Omental fat pad (tissue), 3 donors: ENCODE measurements at regions not wholly inside any gene's neighbourhood (a gene's known extent, or its start where the extent isn't known, plus 50 kb on each side); places are given as distances from the start of the nearest gene placed in this dataset.
"Not testable (repeated sequence)": the region's sequence is repeated elsewhere in the genome, so short reads cannot be mapped to it uniquely, and the experiment has no call there.

Experiments
- ATAC-seq: fragments of 150-250 bp; one replicate; pipeline ENCODE4 v1.9.1; 2016; ENCODE audit warnings: mild to moderate bottlenecking, moderate library complexity; ENCODE audit not compliant: low FRiP score
- DNase-seq: peaks from one replicate; pipeline ENCODE4 v3.0.0-alpha.2; 2019; ENCODE audit warnings: low spot score
- TF ChIP-seq, protein P1 (sequence below), 3 donors: fragments of 450-650 bp; IDR thresholded peaks; one replicate each; pipeline ENCODE4 v1.5.1; 2016 to 2017; ENCODE audit warnings: antibody characterized with exemption in 3 of 3, mild to moderate bottlenecking in 3 of 3, moderate library complexity in 2 of 3

- ATAC-seq (no peak), DNase-seq (no peak)
- TF ChIP-seq, protein P1, sequence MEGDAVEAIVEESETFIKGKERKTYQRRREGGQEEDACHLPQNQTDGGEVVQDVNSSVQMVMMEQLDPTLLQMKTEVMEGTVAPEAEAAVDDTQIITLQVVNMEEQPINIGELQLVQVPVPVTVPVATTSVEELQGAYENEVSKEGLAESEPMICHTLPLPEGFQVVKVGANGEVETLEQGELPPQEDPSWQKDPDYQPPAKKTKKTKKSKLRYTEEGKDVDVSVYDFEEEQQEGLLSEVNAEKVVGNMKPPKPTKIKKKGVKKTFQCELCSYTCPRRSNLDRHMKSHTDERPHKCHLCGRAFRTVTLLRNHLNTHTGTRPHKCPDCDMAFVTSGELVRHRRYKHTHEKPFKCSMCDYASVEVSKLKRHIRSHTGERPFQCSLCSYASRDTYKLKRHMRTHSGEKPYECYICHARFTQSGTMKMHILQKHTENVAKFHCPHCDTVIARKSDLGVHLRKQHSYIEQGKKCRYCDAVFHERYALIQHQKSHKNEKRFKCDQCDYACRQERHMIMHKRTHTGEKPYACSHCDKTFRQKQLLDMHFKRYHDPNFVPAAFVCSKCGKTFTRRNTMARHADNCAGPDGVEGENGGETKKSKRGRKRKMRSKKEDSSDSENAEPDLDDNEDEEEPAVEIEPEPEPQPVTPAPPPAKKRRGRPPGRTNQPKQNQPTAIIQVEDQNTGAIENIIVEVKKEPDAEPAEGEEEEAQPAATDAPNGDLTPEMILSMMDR (IDR thresholded peaks at IDR 0.05): no peak
These were observed 117.5 kb upstream of the BASP1 start for GRCh38 chr5:17099946-17100345.

DNA sequence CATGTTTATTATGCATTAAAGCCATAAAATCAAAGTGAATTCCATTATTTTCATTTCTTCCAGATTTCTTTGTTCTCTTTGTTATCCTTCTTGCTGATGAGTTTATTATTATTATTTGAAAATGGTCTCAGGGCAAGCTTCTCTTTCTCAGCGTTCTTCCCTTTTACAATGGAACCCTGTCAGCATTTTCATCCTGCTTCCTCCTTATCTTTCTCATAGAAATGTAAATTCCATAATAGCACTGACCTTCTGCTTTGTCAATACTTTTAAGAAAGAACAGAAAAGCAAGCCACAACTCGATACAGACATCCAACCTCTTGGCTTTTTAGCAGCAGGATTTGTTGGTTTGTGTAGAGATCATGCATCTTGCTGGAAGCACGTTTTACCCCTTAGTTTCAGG, 114.0 kb upstream of the BASP1 start:
- TF ChIP-seq, protein P1 (IDR thresholded peaks at IDR 0.05): no peak
- DNase-seq (no peak), ATAC-seq (no peak)

GRCh38 chr5:17105744-17106418, 111.5 kb upstream of the BASP1 start:
- TF ChIP-seq, protein P1 (IDR thresholded peaks at IDR 0.05): no peak
- ATAC-seq (no peak), DNase-seq (no peak)

DNA sequence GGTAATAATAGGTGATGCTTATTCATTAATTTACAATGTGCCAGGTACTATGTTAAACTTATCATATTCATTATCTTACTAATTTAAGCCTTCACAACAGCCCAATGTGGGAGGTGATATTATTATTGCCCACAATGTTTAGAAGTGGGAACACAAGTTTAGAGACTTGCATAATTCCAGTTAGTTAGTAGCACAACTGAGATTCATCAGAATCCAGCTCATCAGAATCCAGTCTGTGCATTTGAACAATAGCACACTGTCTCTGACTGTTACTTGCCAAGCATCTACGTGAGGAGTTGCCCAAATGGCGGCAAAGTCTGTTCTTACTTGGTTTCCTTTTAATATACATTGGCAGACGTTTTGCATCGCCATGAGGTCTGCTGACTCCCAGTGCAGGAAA, 110.9 kb upstream of the BASP1 start:
- TF ChIP-seq, protein P1 (IDR thresholded peaks at IDR 0.05): no peak
- no peak for DNase-seq
- ATAC-seq: no peak

GRCh38 chr5:17112091-17112716, 105.2 kb upstream of the BASP1 start:
- not testable (repeated sequence) for ATAC-seq, DNase-seq

GRCh38 chr5:17113174-17113958, 104.1 kb upstream of the BASP1 start:
- ATAC-seq: no peak
- TF ChIP-seq, protein P1 (IDR thresholded peaks at IDR 0.05): no peak

GRCh38 chr5:17114233-17114632, 103.2 kb upstream of the BASP1 start:
- DNase-seq (no peak), ATAC-seq (no peak)
- TF ChIP-seq, protein P1 (IDR thresholded peaks at IDR 0.05): no peak

More at GRCh38 chr5:17113174-17113958, 104.1 kb upstream of the BASP1 start:
- no peak for DNase-seq
